Spleen (tissue), 3 donors: ENCODE measurements at regions not wholly inside any gene's neighbourhood (a gene's known extent, or its start where the extent isn't known, plus 50 kb on each side); places are given as distances from the start of the nearest gene placed in this dataset.

Source experiments
- POLR2A ChIP-seq, 3 donors: fragments of 450-650 bp; IDR thresholded peaks; one replicate each; pipeline ENCODE4 v1.5.1; 2017; ENCODE audit warnings: antibody characterized with exemption in 3 of 3, mild to moderate bottlenecking in 1 of 3
- POLR2AphosphoS5 ChIP-seq, 3 donors: sonication (generic); formaldehyde crosslinking; IDR thresholded peaks; one replicate each; pipeline ENCODE4 v1.5.1; 2017; ENCODE audit warnings: antibody characterized with exemption in 3 of 3

- no peak for TF ChIP-seq POLR2AphosphoS5 (IDR thresholded peaks at IDR 0.05)
- no peak for TF ChIP-seq POLR2A (IDR thresholded peaks at IDR 0.05)
These were observed 152.6 kb upstream of the UMPS start for GRCh38 chr3:124577494-124578167.
